Activated CD8-positive, alpha-beta memory T cell treated with anti-CD3 and anti-CD28 coated beads, Interleukin-2, amount 10 ng/mL, durations not matched to agents 7 days and 5 days (primary cell): ENCODE measurements at regions not wholly inside any gene's neighbourhood (a gene's known extent, or its start where the extent isn't known, plus 50 kb on each side); places are given as distances from the start of the nearest gene placed in this dataset.

Experiments
- ATAC-seq: fragments of 150-1000 bp; cut with Tn5 transposase; one replicate; pipeline ENCODE4 v1.10.0; 2021; ENCODE audit warnings: moderate library complexity
- CTCF ChIA-PET: fragments of 350-600 bp; sonication (Branson Sonifier 250); formaldehyde crosslinking; loops from one replicate; lab custom pipeline; 2021; ENCODE audit warnings: antibody characterized with exemption; lab: Charles Lee
- DNase-seq: peaks from one replicate; pipeline ENCODE4 v3.0.0-alpha.2; 2020
- H3K27ac Mint-ChIP-seq: one replicate; pipeline ENCODE4 v1.8.0; 2021; ENCODE audit warnings: mild to moderate bottlenecking, mixed read lengths
- H3K27me3 Mint-ChIP-seq: one replicate; pipeline ENCODE4 v1.8.0; 2021; ENCODE audit warnings: mixed read lengths
- H3K36me3 Mint-ChIP-seq: one replicate; pipeline ENCODE4 v1.8.0; 2021; ENCODE audit warnings: mild to moderate bottlenecking, mixed read lengths
- H3K4me1 Mint-ChIP-seq: one replicate; pipeline ENCODE4 v1.8.0; 2021; ENCODE audit warnings: mixed read lengths
- H3K4me3 Mint-ChIP-seq: one replicate; pipeline ENCODE4 v1.8.0; 2021; ENCODE audit warnings: mild to moderate bottlenecking, moderate library complexity, mixed read lengths
- H3K9me3 Mint-ChIP-seq: one replicate; pipeline ENCODE4 v1.8.0; 2022; ENCODE audit warnings: low read depth, mixed read lengths

- Mint-ChIP-seq H3K27me3 (peaks cover 14% of the 10 kb centered on the region), H3K4me1 (peaks cover 14% of the 10 kb centered on the region), H3K27ac (no peak overlapping the region), H3K36me3 (no peaks in the 10 kb centered on the region), H3K9me3 (no peaks in the 10 kb centered on the region), H3K4me3 (no peak overlapping the region)
- CTCF ChIA-PET, result no interaction called here
- ATAC-seq (no peak), DNase-seq (no peak)
These were observed 56.9 kb upstream of the ID2 start for GRCh38 chr2:8624855-8625398.

- H3K4me3 Mint-ChIP-seq, result no peak overlapping the region
- peaks cover 7% of the 10 kb centered on the region for H3K27me3 Mint-ChIP-seq
- ATAC-seq (no peak), DNase-seq (no peak)
- no peak overlapping the region for H3K27ac Mint-ChIP-seq
- H3K9me3 Mint-ChIP-seq, result no peaks in the 10 kb centered on the region
- H3K36me3 Mint-ChIP-seq, result no peaks in the 10 kb centered on the region
- H3K4me1 Mint-ChIP-seq, result peaks cover 14% of the 10 kb centered on the region
- CTCF ChIA-PET, result no interaction called here
These were observed 56.2 kb upstream of the ID2 start for GRCh38 chr2:8625399-8626300.

- Mint-ChIP-seq H3K27me3 (peaks cover under 1% of the 10 kb centered on the region), H3K4me1 (peaks cover 14% of the 10 kb centered on the region), H3K36me3 (no peaks in the 10 kb centered on the region), H3K9me3 (no peaks in the 10 kb centered on the region), H3K27ac (no peak overlapping the region), H3K4me3 (no peak overlapping the region)
- CTCF ChIA-PET, result no interaction called here
- no peak for ATAC-seq
- DNase-seq, result no peak
These were observed 55.3 kb upstream of the ID2 start for GRCh38 chr2:8626572-8626971.

- Mint-ChIP-seq H3K27ac (no peak overlapping the region), H3K4me3 (no peak overlapping the region), H3K9me3 (no peaks in the 10 kb centered on the region), H3K36me3 (no peaks in the 10 kb centered on the region), H3K27me3 (no peaks in the 10 kb centered on the region), H3K4me1 (peaks cover 14% of the 10 kb centered on the region)
- DNase-seq (no peak), ATAC-seq (no peak)
- CTCF ChIA-PET, result no interaction called here
These were observed 54.7 kb upstream of the ID2 start for GRCh38 chr2:8627019-8627691.

GRCh38 chr2:8627692-8628085, 54.2 kb upstream of the ID2 start:
- no peak overlapping the region for H3K27ac Mint-ChIP-seq
- CTCF ChIA-PET, result no interaction called here
- DNase-seq, result no peak

GRCh38 chr2:8628179-8628865, 53.5 kb upstream of the ID2 start:
- no peak overlapping the region for H3K4me3 Mint-ChIP-seq
- no peaks in the 10 kb centered on the region for H3K9me3 Mint-ChIP-seq
- H3K36me3 Mint-ChIP-seq, result no peaks in the 10 kb centered on the region
- ATAC-seq, result peak; percentile 25
- H3K27me3 Mint-ChIP-seq, result no peaks in the 10 kb centered on the region
- CTCF ChIA-PET, result no interaction called here
- no peak for DNase-seq
- no peak overlapping the region for H3K27ac Mint-ChIP-seq
- H3K4me1 Mint-ChIP-seq, result peaks cover 7% of the 10 kb centered on the region

More at GRCh38 chr2:8627692-8628085, 54.2 kb upstream of the ID2 start:
- no peaks in the 10 kb centered on the region for H3K27me3 Mint-ChIP-seq
- ATAC-seq, result no peak
- H3K9me3 Mint-ChIP-seq, result no peaks in the 10 kb centered on the region
- H3K36me3 Mint-ChIP-seq, result no peaks in the 10 kb centered on the region
- H3K4me1 Mint-ChIP-seq, result peaks cover 12% of the 10 kb centered on the region
- H3K4me3 Mint-ChIP-seq, result no peak overlapping the region

- H3K27ac Mint-ChIP-seq, result no peak overlapping the region
- peaks cover 7% of the 10 kb centered on the region for H3K4me1 Mint-ChIP-seq
- CTCF ChIA-PET, result no interaction called here
These were observed 53.0 kb upstream of the ID2 start for GRCh38 chr2:8628866-8629209.

GRCh38 chr2:8629402-8629801, 52.5 kb upstream of the ID2 start:
- H3K4me1 Mint-ChIP-seq, result peaks cover 7% of the 10 kb centered on the region
- H3K4me3 Mint-ChIP-seq, result no peak overlapping the region
- CTCF ChIA-PET, result no interaction called here
- no peak overlapping the region for H3K27ac Mint-ChIP-seq
- H3K9me3 Mint-ChIP-seq, result no peaks in the 10 kb centered on the region
- no peaks in the 10 kb centered on the region for H3K36me3 Mint-ChIP-seq
- ATAC-seq, result no peak
- DNase-seq, result no peak
- H3K27me3 Mint-ChIP-seq, result no peaks in the 10 kb centered on the region

More at GRCh38 chr2:8628866-8629209, 53.0 kb upstream of the ID2 start:
- Mint-ChIP-seq H3K9me3 (no peaks in the 10 kb centered on the region), H3K4me3 (no peak overlapping the region), H3K36me3 (no peaks in the 10 kb centered on the region), H3K27me3 (no peaks in the 10 kb centered on the region)
- DNase-seq, result no peak
- ATAC-seq, result no peak

GRCh38 chr2:8630676-8631464, 51.0 kb upstream of the ID2 start:
- DNase-seq (no peak), ATAC-seq (no peak)
- no peak overlapping the region for H3K4me3 Mint-ChIP-seq
- peaks cover 7% of the 10 kb centered on the region for H3K4me1 Mint-ChIP-seq
- H3K36me3 Mint-ChIP-seq, result no peaks in the 10 kb centered on the region
- H3K27ac Mint-ChIP-seq, result no peak overlapping the region
- no peaks in the 10 kb centered on the region for H3K9me3 Mint-ChIP-seq
- H3K27me3 Mint-ChIP-seq, result no peaks in the 10 kb centered on the region
- CTCF ChIA-PET, result no interaction called here

- no peaks in the 10 kb centered on the region for H3K36me3 Mint-ChIP-seq
- no peak for ATAC-seq
- H3K9me3 Mint-ChIP-seq, result no peaks in the 10 kb centered on the region
- CTCF ChIA-PET, result no interaction called here
- no peak overlapping the region for H3K27ac Mint-ChIP-seq
- no peak overlapping the region for H3K4me3 Mint-ChIP-seq
- DNase-seq, result no peak
- peaks cover 7% of the 10 kb centered on the region for H3K4me1 Mint-ChIP-seq
- H3K27me3 Mint-ChIP-seq, result no peaks in the 10 kb centered on the region
These were observed 50.3 kb upstream of the ID2 start for GRCh38 chr2:8631465-8632005.
